GM12878 (cell line): ENCODE measurements at regions not wholly inside any gene's neighbourhood (a gene's known extent, or its start where the extent isn't known, plus 50 kb on each side); places are given as distances from the start of the nearest gene placed in this dataset.

Source experiments
- ATF2 ChIP-seq: IDR thresholded peaks from 2 replicates; pipeline ENCODE4 v1.6.1; 2012; ENCODE audit warnings: low read length, inconsistent platforms
- ATF7 ChIP-seq: fragments of 450-650 bp; IDR thresholded peaks from 2 replicates; pipeline ENCODE4 v1.6.1; 2016; ENCODE audit warnings: low read depth, mild to moderate bottlenecking
- BMI1 ChIP-seq: fragments of 450-650 bp; IDR thresholded peaks from 2 replicates; pipeline ENCODE4 v1.6.1; 2016; ENCODE audit warnings: mild to moderate bottlenecking, moderate library complexity, borderline replicate concordance
- CBFB ChIP-seq: IDR thresholded peaks from 2 replicates; pipeline ENCODE4 v1.6.1; 2016; ENCODE audit warnings: antibody characterized with exemption, low read depth
- CREM ChIP-seq: IDR thresholded peaks from 2 replicates; pipeline ENCODE4 v1.6.1; 2014; ENCODE audit warnings: antibody characterized with exemption, low read depth
- EZH2 ChIP-seq: IDR thresholded peaks from 2 replicates; pipeline ENCODE4 v1.6.1; 2012; ENCODE audit warnings: low read depth, mild to moderate bottlenecking, control low read depth, inconsistent platforms, low read length, borderline replicate concordance; ENCODE audit not compliant: control insufficient read depth
- HSF1 ChIP-seq: fragments of 150-350 bp; IDR thresholded peaks from 2 replicates; pipeline ENCODE4 v1.6.1; 2014; ENCODE audit warnings: mild to moderate bottlenecking, low read depth, low read length
- POU2F2 ChIP-seq: IDR thresholded peaks from 3 replicates; pipeline ENCODE4 v1.6.1; 2011; ENCODE audit warnings: low read depth, mild to moderate bottlenecking, low read length, borderline replicate concordance
- RELB ChIP-seq: fragments of 450-650 bp; IDR thresholded peaks from 2 replicates; pipeline ENCODE4 v1.6.1; 2017; ENCODE audit warnings: low read depth, mild to moderate bottlenecking, moderate library complexity
- REST ChIP-seq: IDR thresholded peaks from 2 replicates; pipeline ENCODE4 v1.6.1; 2012; ENCODE audit warnings: mild to moderate bottlenecking, low read depth, low read length
- SUPT20H ChIP-seq: IDR thresholded peaks from 2 replicates; pipeline ENCODE4 v1.6.1; 2011; ENCODE audit warnings: low read depth, mild to moderate bottlenecking, low read length, moderate library complexity, borderline replicate concordance; ENCODE audit not compliant: control insufficient read depth
- ZNF687 ChIP-seq: fragments of 450-650 bp; IDR thresholded peaks from 2 replicates; pipeline ENCODE4 v1.6.1; 2017; ENCODE audit warnings: mild to moderate bottlenecking, moderate library complexity

GRCh38 chr6:149212892-149213801, 104.4 kb upstream of the TAB2 start (continued):
- TF ChIP-seq REST (no peak), BMI1 (0 out of 2 replicates have a peak, but pooled peaks have one; percentile 12), ATF2 (no peak; the same call in none of the 2 replicates), ZNF687 (no peak), RELB (0 out of 2 replicates have a peak, but pooled peaks have one; percentile 54), CREM (peak; percentile 49; the same call in 1 of the 2 replicates), POU2F2 (0 out of 3 replicates have a peak, but pooled peaks have one; percentile 18), HSF1 (no peak), EZH2 (no peak), SUPT20H (no peak), CBFB (0 out of 2 replicates have a peak, but pooled peaks have one; percentile 24), ATF7 (0 out of 2 replicates have a peak, but pooled peaks have one; percentile 27)
